Trophoblast cell (in vitro differentiated cells and primary cell): ENCODE measurements at regions not wholly inside any gene's neighbourhood (a gene's known extent, or its start where the extent isn't known, plus 50 kb on each side); places are given as distances from the start of the nearest gene placed in this dataset.

ENCODE experiments used
- DNase-seq, 2 donors: peaks; one replicate each; pipeline ENCODE4 v3.0.0-alpha.2; 2016
- H2AFZ ChIP-seq: 2 replicates; pipeline ENCODE4 v1.6.1; 2013; ENCODE audit warnings: low read length, moderate library complexity, mild to moderate bottlenecking; ENCODE audit not compliant: insufficient read depth, poor library complexity
- H2AK5ac ChIP-seq: 2 replicates; pipeline ENCODE4 v1.6.1; 2013; ENCODE audit warnings: mild to moderate bottlenecking, low read length
- H2BK120ac ChIP-seq: 2 replicates; pipeline ENCODE4 v1.6.1; 2013; ENCODE audit warnings: low read length, mild to moderate bottlenecking, moderate library complexity; ENCODE audit not compliant: insufficient read depth, poor library complexity
- H2BK12ac ChIP-seq: 2 replicates; pipeline ENCODE4 v1.6.1; 2013; ENCODE audit warnings: mild to moderate bottlenecking, low read length, moderate library complexity
- H2BK5ac ChIP-seq: 2 replicates; pipeline ENCODE4 v1.6.1; 2013; ENCODE audit warnings: low read length, low read depth, moderate library complexity, mild to moderate bottlenecking; ENCODE audit not compliant: poor library complexity
- H3K14ac ChIP-seq: 2 replicates; pipeline ENCODE4 v1.6.1; 2013; ENCODE audit warnings: mild to moderate bottlenecking, low read length
- H3K18ac ChIP-seq: 2 replicates; pipeline ENCODE4 v1.6.1; 2013; ENCODE audit warnings: mild to moderate bottlenecking, low read length
- H3K23ac ChIP-seq: 2 replicates; pipeline ENCODE4 v1.6.1; 2013; ENCODE audit warnings: low read length
- H3K27ac ChIP-seq: 2 replicates; pipeline ENCODE4 v1.5.1; 2013; ENCODE audit warnings: low read depth, mild to moderate bottlenecking, inconsistent platforms, low read length, moderate library complexity
- H3K27me3 ChIP-seq: 2 replicates; pipeline ENCODE4 v1.6.1; 2013; ENCODE audit warnings: inconsistent platforms, mild to moderate bottlenecking, low read length, moderate library complexity; ENCODE audit not compliant: insufficient read depth
- H3K36me3 ChIP-seq, 2 experiments: 1 replicate in 1 of 2; 2 replicates in 1 of 2; pipeline ENCODE4 v1.6.1; 2013; ENCODE audit warnings: low read length in 2 of 2, mild to moderate bottlenecking in 2 of 2, moderate library complexity in 1 of 2; ENCODE audit not compliant: insufficient read depth in 2 of 2, control insufficient read depth in 1 of 2
- H3K4ac ChIP-seq: 2 replicates; pipeline ENCODE4 v1.6.1; 2013; ENCODE audit warnings: low read depth, mild to moderate bottlenecking, low read length, moderate library complexity
- H3K4me1 ChIP-seq, 2 experiments: 1 replicate in 1 of 2; 2 replicates in 1 of 2; pipeline ENCODE4 v1.6.1; 2013; ENCODE audit warnings: low read length in 2 of 2, mild to moderate bottlenecking in 2 of 2, moderate library complexity in 1 of 2; ENCODE audit not compliant: insufficient read depth in 2 of 2, control insufficient read depth in 1 of 2
- H3K4me2 ChIP-seq: 2 replicates; pipeline ENCODE4 v1.6.1; 2013; ENCODE audit warnings: inconsistent platforms, mild to moderate bottlenecking, low read length, moderate library complexity
- H3K4me3 ChIP-seq: 2 replicates; pipeline ENCODE4 v1.5.1; 2013; ENCODE audit warnings: mild to moderate bottlenecking, low read depth, low read length, inconsistent platforms
- H3K79me1 ChIP-seq: one replicate; pipeline ENCODE4 v1.6.1; 2013; ENCODE audit warnings: low read length
- H3K79me2 ChIP-seq: 2 replicates; pipeline ENCODE4 v1.6.1; 2013; ENCODE audit warnings: low read length, mild to moderate bottlenecking; ENCODE audit not compliant: control insufficient read depth, insufficient read depth, poor library complexity
- H3K9ac ChIP-seq: 2 replicates; pipeline ENCODE4 v1.6.1; 2013; ENCODE audit warnings: mild to moderate bottlenecking, low read length
- H3K9me3 ChIP-seq: 2 replicates; pipeline ENCODE4 v1.6.1; 2013; ENCODE audit warnings: low read depth, mild to moderate bottlenecking, control low read depth, inconsistent platforms, low read length; ENCODE audit not compliant: insufficient read depth
- H4K12ac ChIP-seq: 2 replicates; pipeline ENCODE4 v1.6.1; 2013; ENCODE audit warnings: low read depth, mild to moderate bottlenecking, low read length, moderate library complexity
- H4K8ac ChIP-seq: 2 replicates; pipeline ENCODE4 v1.6.1; 2013; ENCODE audit warnings: low read depth, mild to moderate bottlenecking, low read length, moderate library complexity
- H4K91ac ChIP-seq: one replicate; pipeline ENCODE4 v1.6.1; 2013; ENCODE audit warnings: low read depth, mild to moderate bottlenecking, low read length, moderate library complexity
- WGBS: extraction: QIAGEN DNeasy Blood & Tissue Kit; methylation state at CpG from one replicate; pipeline ENCODE4 v1.1.7; 2013; ENCODE audit warnings: missing lambda C conversion rate; ENCODE audit not compliant: insufficient read length, insufficient coverage; ENCODE audit errors: extremely low coverage; 5-methylcytosine and 5-hydroxymethylcytosine counted together

DNA sequence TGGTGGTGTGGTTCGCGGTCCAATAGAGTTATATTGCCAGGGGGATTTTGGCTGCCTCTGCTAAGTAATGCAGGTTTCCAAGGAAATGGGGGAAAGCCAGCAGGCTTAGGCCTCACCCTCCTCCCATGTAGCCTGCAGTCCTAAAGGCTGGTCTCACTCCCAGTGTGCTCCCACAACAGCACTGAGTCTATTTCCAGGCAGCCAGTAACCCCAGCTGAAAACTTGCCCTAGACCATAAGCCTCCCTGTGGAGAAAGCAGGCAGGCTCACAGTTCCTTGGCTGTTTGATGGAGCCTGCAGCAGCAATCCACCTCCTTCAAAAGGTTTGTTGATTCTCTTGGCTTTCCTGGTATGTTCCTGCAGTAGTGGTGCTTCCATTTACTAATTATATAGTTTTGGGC, 220.0 kb upstream of the ZNF804B start:
- Histone ChIP-seq H3K4me1 (no peaks in the 10 kb centered on the region), H3K27ac (no peak overlapping the region), H3K36me3 (no peaks in the 10 kb centered on the region), H3K9ac (no peak overlapping the region), H3K18ac (no peak overlapping the region), H3K4ac (no peak overlapping the region), H2BK12ac (no peak overlapping the region), H4K12ac (no peak overlapping the region), H2BK5ac (no peak overlapping the region), H3K79me1 (no peaks in the 10 kb centered on the region), H3K79me2 (no peaks in the 10 kb centered on the region), H4K8ac (no peak overlapping the region), H2AFZ (no peak overlapping the region), H3K14ac (no peak overlapping the region), H3K23ac (no peak overlapping the region), H2BK120ac (no peak overlapping the region), H3K4me3 (no peak overlapping the region), H3K9me3 (peaks cover 4% of the 10 kb centered on the region), H3K4me2 (no peak overlapping the region), H2AK5ac (no peak overlapping the region), H3K27me3 (no peaks in the 10 kb centered on the region), H4K91ac (no peak overlapping the region)
- DNase-seq, result no peak
- no CpG with 5 or more reads among the region's 2 CpGs for WGBS

DNA sequence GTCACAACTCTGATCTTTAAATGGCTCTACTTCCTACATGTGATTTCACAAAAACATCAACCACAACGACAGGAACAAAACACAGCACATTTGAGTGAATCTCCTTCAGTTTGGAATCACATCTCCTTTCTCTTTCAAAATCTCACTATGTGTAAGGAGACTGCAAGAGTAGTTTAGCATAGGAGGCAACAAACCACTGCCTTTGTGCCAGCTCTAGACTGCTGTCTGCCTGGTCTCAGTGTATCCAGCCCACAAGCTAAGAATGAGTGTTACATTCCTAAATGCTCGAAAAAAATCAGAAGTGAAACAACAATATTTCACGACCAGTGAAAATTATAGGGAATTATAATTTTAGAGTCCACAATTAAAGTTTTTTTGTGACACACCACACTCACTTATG, 217.0 kb upstream of the STEAP4 start:
- Histone ChIP-seq H2BK120ac (no peak overlapping the region), H3K27ac (no peak overlapping the region), H2AK5ac (no peak overlapping the region), H3K4me2 (no peak overlapping the region), H4K12ac (no peak overlapping the region), H3K4me3 (no peak overlapping the region), H3K18ac (no peak overlapping the region), H3K79me2 (no peaks in the 10 kb centered on the region), H2BK5ac (no peak overlapping the region), H3K36me3 (no peaks in the 10 kb centered on the region), H4K8ac (no peak overlapping the region), H2BK12ac (no peak overlapping the region), H3K79me1 (no peaks in the 10 kb centered on the region), H3K4ac (no peak overlapping the region), H3K14ac (no peak overlapping the region), H3K4me1 (no peaks in the 10 kb centered on the region), H3K27me3 (no peaks in the 10 kb centered on the region), H3K9me3 (no peaks in the 10 kb centered on the region), H2AFZ (no peak overlapping the region), H3K23ac (no peak overlapping the region), H4K91ac (no peak overlapping the region), H3K9ac (no peak overlapping the region)
- no CpG with 5 or more reads among the region's 3 CpGs for WGBS
- DNase-seq, result no peak

DNA sequence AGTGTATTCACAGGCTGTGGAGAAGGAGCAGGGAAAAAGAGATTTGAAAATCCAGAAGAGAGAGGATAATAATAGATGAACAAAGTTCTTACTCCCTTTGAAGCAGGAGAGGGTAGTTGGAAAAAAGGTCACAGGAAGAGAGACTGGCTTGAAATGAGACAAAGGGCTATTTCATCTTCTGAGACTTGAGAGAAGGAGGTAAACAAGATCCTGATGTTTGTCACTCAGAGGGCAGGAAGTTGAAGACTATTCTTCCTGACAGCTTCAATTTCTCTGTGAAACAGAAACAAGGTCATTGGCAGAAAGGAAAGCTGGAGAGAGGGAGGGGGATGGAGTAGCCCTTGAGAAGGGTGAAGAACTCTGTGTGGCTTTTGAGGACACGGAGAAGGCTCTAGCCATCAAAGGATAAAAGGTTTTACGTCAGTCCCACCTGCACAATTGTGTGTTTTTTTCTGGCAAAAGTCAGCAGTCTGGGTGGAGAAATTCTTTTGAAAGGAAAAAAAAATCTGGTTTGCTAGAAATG, 216.1 kb upstream of the STEAP4 start:
- no peak overlapping the region for H3K4ac ChIP-seq
- no peaks in the 10 kb centered on the region for H3K79me2 ChIP-seq
- no CpG with 5 or more reads among the region's 2 CpGs for WGBS
- H2AFZ ChIP-seq, result no peak overlapping the region
- no peak overlapping the region for H2AK5ac ChIP-seq
- no peak overlapping the region for H4K91ac ChIP-seq
- no peaks in the 10 kb centered on the region for H3K79me1 ChIP-seq
- H2BK12ac ChIP-seq, result no peak overlapping the region
- no peak overlapping the region for H3K14ac ChIP-seq
- no peaks in the 10 kb centered on the region for H3K9me3 ChIP-seq
- H4K8ac ChIP-seq, result no peak overlapping the region
- no peaks in the 10 kb centered on the region for H3K27me3 ChIP-seq
- H4K12ac ChIP-seq, result no peak overlapping the region
- no peak overlapping the region for H2BK120ac ChIP-seq
- no peak overlapping the region for H3K23ac ChIP-seq
- no peaks in the 10 kb centered on the region for H3K4me1 ChIP-seq
- DNase-seq, result no peak
- H3K4me2 ChIP-seq, result no peak overlapping the region
- H3K4me3 ChIP-seq, result no peak overlapping the region
- no peak overlapping the region for H2BK5ac ChIP-seq
- H3K36me3 ChIP-seq, result no peaks in the 10 kb centered on the region
- H3K9ac ChIP-seq, result no peak overlapping the region
- no peak overlapping the region for H3K27ac ChIP-seq
- no peak overlapping the region for H3K18ac ChIP-seq

DNA sequence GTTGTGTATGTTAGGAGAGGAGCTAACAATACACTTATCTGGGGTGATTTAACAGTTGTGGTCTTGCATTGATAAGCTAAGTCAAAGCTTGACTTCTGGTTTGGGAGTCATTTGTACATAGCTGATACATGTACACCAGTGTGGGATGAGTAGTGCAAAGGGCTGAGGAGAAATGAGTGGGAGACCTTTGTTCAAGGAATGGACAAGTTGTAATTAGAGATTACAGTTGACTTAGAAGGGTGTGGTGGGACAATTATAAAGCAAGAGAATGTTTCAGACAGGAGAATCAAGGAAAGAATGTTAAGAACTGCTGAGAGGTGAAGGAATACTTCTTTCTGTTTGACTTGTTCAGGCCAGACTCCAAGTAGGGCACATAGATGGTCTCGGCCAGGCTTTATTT, 209.7 kb upstream of the STEAP4 start:
- no peak overlapping the region for H3K9ac ChIP-seq
- no peaks in the 10 kb centered on the region for H3K27me3 ChIP-seq
- no peaks in the 10 kb centered on the region for H3K79me1 ChIP-seq
- H4K91ac ChIP-seq, result no peak overlapping the region
- H3K4me1 ChIP-seq, result no peaks in the 10 kb centered on the region
- H3K18ac ChIP-seq, result no peak overlapping the region
- no peak overlapping the region for H4K8ac ChIP-seq
- no peak overlapping the region for H2BK12ac ChIP-seq
- H3K27ac ChIP-seq, result no peak overlapping the region
- no peak overlapping the region for H2BK120ac ChIP-seq
- no peak for DNase-seq
- no peak overlapping the region for H3K14ac ChIP-seq
- no peak overlapping the region for H3K23ac ChIP-seq
- no peak overlapping the region for H2BK5ac ChIP-seq
- H3K36me3 ChIP-seq, result no peaks in the 10 kb centered on the region
- no peaks in the 10 kb centered on the region for H3K9me3 ChIP-seq
- no CpG with 5 or more reads among the region's 1 CpG for WGBS
- H2AFZ ChIP-seq, result no peak overlapping the region
- H3K4me2 ChIP-seq, result no peak overlapping the region
- no peak overlapping the region for H2AK5ac ChIP-seq
- no peaks in the 10 kb centered on the region for H3K79me2 ChIP-seq
- no peak overlapping the region for H3K4me3 ChIP-seq
- H4K12ac ChIP-seq, result no peak overlapping the region
- no peak overlapping the region for H3K4ac ChIP-seq
